AG08396 (cell line): ENCODE measurements at regions not wholly inside any gene's neighbourhood (a gene's known extent, or its start where the extent isn't known, plus 50 kb on each side); places are given as distances from the start of the nearest gene placed in this dataset.
"Not testable (repeated sequence)": the region's sequence is repeated elsewhere in the genome, so short reads cannot be mapped to it uniquely, and the experiment has no call there.

Experiments
- DNase-seq: peaks from one replicate; pipeline ENCODE4 v3.0.0; 2012; ENCODE audit warnings: low spot score, mixed read lengths

- DNase-seq, result not testable (repeated sequence)
Measured at GRCh38 chr7:150046290-150047194, 172.8 kb downstream of the ATP6V0E2 start.

GRCh38 chr7:150047329-150047728 lies 173.6 kb downstream of the ATP6V0E2 start:
- not testable (repeated sequence) for DNase-seq

DNA sequence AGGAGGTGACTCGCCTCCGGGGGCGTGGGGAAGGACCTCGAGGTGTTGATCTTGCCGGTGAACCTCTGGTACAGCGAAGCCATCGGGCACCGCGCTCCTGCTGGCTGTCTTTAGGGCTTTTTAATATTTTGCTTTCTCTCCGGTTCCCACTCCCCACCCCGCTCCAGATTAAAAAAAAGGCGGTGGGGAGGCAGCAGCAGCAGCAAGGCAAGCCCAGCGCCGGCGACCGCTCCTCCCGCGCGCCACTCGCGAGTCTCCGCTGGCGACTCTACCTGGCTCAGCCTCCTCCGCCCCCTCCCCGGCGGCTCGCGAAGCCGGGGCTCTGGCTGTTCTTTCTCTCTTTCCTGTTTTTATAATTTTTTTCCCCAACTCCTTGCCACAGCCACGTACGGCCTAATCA lies 174.0 kb downstream of the ATP6V0E2 start:
- not testable (repeated sequence) for DNase-seq

DNA sequence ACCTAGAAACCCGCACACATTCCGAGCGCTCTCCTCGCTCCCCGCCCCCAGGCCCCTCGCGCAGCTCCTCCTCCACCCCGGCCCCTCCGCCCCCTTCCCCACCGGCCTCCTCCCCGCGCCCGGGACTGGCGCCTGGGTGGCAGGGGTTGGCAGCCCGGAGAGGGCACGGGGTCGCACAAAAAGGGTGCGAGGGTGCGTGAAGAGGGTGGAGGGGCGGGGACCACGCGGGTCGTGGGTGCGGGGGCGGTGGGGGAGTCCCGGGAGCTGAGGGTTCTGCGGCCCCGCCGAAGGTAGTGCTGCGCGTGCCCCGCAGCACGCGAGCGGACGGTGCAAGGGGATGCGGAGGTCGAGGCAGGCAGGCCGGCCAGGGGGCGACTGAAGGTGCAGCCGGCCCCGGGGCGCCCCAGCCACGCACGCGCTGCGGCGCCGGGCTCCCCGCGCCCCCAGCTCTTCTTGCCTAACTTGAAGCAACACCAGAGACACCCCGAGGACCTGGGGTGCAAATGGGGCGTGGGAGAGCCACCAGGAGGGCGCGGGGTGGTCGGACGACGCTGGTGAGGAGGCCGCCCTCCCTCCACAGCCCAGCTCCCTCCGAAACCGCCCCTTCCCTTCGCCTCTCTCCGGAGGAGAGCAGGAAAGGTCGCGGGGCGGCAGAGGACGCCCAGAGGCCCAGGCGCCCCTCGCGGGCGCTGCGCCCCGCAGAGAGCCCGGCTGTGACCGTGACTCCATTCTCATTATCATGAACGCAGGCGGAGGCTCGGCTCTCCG lies 174.7 kb downstream of the ATP6V0E2 start:
- DNase-seq, result not testable (repeated sequence)

DNA sequence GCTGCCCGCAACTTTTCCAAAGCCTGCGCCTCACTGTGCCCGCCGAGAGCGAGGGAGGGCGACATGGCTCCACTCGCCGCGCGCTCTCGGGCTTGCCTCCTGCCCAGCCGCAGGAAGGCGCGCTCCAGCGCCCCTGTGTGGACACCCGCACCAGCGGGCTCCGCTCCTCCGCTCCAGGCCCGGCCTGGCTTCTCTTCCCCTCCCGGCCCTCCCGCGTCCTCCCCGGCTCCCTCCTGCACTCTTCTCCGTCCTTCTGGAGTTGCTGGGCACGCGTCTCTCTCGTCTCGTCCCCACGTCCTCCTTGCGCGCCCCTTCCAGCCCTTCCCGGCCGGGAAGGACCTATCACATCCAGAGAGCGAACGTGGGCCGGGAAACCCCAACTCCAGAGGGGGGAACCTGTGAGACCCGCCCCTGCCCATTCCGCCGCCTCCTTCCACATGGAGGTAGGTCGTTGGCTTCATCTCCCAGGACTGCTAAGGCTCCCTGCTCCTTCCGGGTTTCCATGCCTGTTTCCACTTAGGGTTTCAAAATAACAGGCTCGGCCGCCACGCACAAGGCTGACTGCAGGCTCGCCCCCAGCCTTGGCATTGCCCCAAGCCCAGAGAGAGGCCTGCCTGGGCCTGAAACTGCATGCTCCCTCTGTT lies 175.4 kb downstream of the ATP6V0E2 start:
- DNase-seq, result not testable (repeated sequence)

DNA sequence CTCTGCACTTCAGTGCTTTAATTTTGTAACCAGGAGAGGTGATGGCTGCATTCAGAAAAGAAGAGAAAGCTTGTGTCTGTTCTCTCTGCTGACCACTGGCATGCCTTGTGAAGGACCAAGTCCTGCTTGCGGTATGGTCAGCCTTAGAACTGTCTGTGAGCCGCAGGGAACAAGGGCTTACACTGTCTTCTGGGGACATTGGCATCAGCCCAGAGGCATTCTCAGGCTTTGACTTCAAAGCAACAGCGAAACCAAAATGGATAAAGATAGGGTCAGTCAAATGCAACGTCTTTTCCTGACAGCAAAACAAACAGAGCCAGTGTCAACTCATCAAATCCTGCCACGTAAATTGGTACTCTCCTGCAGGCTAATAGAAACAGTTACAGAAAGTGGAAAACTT lies 179.6 kb downstream of the ATP6V0E2 start:
- not testable (repeated sequence) for DNase-seq

GRCh38 chr7:150054242-150054641 lies 180.5 kb downstream of the ATP6V0E2 start:
- DNase-seq, result not testable (repeated sequence)

GRCh38 chr7:150060259-150061221 lies 186.8 kb downstream of the ATP6V0E2 start:
- not testable (repeated sequence) for DNase-seq

DNA sequence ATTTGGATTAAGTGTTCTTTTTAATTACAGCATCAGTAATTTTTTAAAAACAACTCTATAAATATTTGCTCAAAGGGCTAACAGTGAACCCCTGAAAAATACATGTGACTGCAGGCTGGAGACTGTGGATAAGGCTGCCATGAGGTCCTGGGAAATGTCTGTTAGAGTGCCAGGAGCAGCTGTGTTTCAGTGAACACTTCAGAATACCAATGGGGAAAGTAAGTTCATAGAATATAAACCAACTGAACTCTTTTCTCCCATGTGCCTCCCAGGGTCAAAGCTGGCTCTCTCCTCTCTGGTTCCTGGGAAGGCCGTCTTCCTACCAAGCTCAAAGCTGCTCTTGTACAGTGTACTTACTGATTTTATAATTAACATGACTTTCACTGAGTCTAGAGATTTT lies 189.4 kb downstream of the ATP6V0E2 start:
- not testable (repeated sequence) for DNase-seq

DNA sequence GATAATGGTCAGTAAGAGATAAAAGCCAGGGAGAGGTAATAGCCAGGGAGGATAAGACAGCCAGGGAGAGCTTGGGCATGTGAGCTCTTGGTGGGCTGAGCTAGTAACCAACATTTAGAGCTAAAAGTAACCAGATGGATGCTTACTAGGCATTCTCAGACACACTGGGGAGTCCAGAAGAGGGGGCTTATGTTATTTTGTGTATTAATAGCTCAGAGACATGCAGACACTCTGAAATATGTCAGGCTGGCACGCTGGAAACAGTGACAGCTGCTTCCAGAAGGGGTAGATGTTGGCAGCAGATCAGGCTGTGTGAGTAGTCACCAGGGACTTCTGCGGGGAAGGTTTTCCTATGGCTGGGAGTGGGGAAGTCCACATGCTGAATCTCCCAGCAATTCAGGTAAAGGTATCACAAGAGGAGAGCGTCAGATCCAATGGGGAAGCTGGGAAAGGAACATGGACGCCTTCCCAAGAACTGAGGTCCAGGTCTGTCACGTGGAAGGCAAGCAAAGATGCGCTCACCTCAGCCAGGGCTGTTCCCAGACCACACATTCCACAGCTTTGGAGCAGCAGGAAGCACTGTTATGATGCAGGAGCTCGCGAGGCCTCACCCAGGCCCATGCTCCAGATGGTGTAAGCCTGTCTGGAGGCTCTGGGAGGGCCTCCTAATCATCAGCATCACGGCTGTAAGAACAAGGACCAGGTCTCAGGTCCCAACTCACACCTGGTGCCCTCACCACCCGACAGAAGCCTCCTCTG lies 196.0 kb downstream of the ATP6V0E2 start:
- not testable (repeated sequence) for DNase-seq

- not testable (repeated sequence) for DNase-seq
Measured at GRCh38 chr7:150077543-150077942, 203.8 kb downstream of the ATP6V0E2 start.

DNA sequence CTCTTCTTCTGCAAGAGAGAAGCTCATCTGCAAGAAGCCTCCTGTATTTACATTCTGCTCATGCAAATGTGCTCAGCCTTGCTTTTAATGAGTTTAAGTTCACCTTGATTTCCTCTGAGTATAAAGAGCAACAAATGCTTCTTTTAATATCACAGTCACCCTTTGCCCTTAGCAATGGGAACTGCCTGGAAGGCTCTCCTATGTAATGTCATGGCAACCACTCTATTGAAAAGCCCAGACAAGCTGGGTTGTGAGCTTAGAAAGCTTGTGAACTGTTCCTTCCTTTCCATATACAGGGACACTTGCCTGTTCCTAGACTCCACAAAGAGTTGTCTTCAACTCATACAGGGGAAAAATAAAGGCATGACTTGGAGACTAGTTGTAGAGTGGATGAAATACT lies 208.1 kb downstream of the ATP6V0E2 start:
- DNase-seq, result not testable (repeated sequence)

DNA sequence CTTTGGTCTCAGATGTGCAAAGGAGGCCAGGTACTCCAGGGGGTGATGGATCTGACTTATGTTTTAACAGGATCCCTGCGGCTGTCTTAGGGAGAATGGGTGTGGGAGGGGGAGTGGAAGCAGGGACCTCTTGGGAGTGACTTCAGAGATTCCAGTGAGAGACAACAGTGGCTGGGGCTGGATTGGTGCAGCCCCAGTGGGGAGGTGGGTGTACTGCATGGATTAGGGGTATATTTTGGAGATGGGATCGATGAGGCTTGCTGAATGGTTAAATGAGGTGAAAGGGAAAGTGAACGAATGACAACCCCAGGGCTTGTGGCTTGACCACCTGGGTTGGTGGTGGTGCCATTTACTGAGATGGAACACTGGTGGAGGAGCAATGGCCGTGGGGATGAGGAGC lies 211.0 kb downstream of the ATP6V0E2 start:
- DNase-seq, result not testable (repeated sequence)

DNA sequence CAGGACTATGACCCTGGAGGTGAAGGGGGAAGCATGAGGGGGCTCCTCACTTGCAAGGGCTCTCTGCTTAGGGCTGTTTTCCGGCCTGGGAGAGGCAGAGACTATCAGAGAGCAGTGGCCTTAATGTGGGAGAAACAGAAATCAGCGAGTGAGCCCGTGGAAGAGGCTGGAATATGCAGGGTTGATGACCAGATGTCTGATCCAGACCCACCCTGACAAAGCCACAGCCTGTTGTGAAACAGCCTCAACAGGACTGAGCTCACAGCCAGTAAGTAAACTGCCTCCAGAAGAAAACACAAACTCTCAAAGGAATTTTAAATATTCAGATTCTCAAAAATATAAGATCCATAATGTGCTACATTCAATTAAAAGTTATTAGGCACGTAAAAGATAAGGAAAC lies 213.7 kb downstream of the ATP6V0E2 start:
- DNase-seq, result not testable (repeated sequence)

GRCh38 chr7:150089139-150089538 lies 215.4 kb downstream of the ATP6V0E2 start:
- not testable (repeated sequence) for DNase-seq

DNA sequence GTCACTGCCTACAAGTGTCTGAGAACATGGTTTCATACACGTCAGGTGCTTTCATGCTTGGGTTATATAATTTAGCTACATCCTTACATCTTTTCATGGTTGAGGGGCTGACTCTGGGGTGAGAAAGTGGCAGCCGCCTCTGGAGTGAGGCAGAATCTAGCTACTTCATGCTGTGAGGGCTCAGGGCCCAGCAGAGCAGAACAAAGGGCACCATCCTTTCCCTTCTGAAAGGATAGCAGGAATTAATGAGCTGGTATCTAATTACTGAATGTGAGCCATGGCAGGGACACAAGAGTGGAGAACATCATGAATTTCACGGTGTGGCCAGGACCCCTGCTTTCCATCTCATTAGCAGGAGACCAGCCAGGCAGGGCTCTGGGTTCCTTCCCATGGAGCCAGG lies 217.0 kb downstream of the ATP6V0E2 start:
- not testable (repeated sequence) for DNase-seq

DNA sequence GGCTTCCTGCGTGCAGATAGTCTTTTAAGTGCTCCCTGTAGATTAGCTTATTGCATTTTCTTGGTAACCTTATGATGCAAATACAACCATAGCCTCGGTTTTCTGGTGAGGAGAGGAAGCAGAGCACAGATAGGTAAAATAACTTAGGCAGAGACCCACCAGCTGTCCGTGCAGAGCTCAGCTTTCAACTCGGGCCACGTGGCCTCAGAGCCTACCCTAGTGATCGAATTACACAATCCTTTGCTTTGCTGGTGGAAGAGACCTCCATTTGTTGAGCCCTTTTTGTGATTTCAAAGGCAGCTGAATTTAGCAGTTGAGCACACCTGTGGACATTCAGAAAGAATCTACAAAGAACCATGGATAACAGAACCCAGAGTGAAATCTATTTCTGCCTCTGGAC lies 220.1 kb downstream of the ATP6V0E2 start:
- not testable (repeated sequence) for DNase-seq

- DNase-seq, result not testable (repeated sequence)
Measured at GRCh38 chr7:150096213-150096994, 222.6 kb downstream of the ATP6V0E2 start.

DNA sequence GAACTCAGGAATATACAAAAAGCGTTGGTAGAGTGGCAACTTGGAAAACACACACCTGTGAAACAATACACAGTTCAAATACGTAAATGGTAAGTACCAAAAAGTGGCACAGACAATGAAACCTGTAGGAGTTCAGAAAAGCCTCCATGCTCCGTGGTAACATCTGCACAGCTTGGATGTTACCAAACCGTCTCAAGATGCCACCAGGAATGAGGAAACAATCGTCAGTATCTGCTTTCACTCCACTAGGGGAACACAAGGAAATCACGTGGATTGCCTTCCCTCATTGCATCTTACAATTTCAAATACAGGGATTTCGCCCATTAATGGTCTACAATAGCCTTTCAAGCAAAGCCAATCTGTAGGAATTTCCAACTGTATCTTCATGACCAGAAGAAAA lies 224.6 kb upstream of the LRRC61 start:
- DNase-seq, result not testable (repeated sequence)

GRCh38 chr7:150101282-150101681 lies 221.9 kb upstream of the LRRC61 start:
- not testable (repeated sequence) for DNase-seq
